ENCODE measurements at regions not wholly inside any gene's neighbourhood (a gene's known extent, or its start where the extent isn't known, plus 50 kb on each side); places are given as distances from the start of the nearest gene placed in this dataset.

DNA sequence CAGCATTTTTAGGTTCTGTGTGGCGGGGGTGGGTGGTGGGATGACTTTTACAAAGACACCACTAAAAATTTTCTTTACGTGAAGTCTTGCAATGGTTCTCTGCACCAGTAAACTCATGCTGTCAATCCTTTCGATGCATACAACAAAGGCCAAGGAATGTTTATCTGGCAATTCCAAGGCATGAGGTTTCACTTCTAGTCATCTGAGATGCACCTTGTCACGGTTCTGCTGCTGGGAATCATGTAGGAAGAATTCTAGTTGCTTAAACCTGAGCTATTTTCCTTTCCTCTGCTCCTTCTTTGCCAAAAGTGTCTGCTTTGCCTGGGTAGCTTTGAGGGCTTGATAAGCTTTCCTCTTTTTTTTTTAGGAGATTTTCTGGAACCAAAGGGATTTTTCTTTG lies 1204.5 kb upstream of the SEMA6A start:
- H3K9me3 Mint-ChIP-seq, result peaks cover 3% of the 10 kb centered on the region
- no peak overlapping the region for H3K27ac Mint-ChIP-seq
- ATAC-seq (ENCODE audit: low read depth), result no peak
- TF ChIP-seq, protein P1, sequence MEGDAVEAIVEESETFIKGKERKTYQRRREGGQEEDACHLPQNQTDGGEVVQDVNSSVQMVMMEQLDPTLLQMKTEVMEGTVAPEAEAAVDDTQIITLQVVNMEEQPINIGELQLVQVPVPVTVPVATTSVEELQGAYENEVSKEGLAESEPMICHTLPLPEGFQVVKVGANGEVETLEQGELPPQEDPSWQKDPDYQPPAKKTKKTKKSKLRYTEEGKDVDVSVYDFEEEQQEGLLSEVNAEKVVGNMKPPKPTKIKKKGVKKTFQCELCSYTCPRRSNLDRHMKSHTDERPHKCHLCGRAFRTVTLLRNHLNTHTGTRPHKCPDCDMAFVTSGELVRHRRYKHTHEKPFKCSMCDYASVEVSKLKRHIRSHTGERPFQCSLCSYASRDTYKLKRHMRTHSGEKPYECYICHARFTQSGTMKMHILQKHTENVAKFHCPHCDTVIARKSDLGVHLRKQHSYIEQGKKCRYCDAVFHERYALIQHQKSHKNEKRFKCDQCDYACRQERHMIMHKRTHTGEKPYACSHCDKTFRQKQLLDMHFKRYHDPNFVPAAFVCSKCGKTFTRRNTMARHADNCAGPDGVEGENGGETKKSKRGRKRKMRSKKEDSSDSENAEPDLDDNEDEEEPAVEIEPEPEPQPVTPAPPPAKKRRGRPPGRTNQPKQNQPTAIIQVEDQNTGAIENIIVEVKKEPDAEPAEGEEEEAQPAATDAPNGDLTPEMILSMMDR (IDR thresholded peaks at IDR 0.05), result no peak
- H3K36me3 Mint-ChIP-seq (ENCODE audit: low read depth), result no peaks in the 10 kb centered on the region
- no peaks in the 10 kb centered on the region for H3K4me1 Mint-ChIP-seq
- no peak overlapping the region for H3K4me3 Mint-ChIP-seq
- ChIA-PET CTCF (no interaction called here), POLR2A (no interaction called here)
- no peak for DNase-seq
- intact Hi-C loops (cut with micrococcal nuclease), result no loop called here
- H3K27me3 Mint-ChIP-seq, result no peaks in the 10 kb centered on the region

DNA sequence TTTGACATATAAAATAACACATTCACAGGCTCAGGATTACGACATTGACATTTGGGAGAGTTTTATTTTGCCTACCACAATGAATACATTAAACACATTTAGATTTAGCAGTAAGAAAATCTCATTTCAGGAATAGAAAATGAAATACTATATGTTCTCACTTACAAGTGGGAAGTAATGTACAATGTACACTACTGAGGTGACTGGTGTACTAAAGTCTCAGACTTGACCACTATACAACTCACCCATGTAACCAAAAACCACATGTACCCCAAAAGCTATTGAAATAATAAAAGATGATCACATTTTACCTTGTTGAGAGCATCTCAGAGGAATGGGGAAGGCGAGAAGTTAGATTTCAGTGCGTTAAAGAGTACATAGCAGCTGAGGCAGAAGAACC lies 1202.4 kb upstream of the SEMA6A start:
- Mint-ChIP-seq H3K27me3 (no peaks in the 10 kb centered on the region), H3K27ac (no peak overlapping the region), H3K4me3 (no peak overlapping the region), H3K4me1 (no peaks in the 10 kb centered on the region), H3K36me3 (ENCODE audit: low read depth) (no peaks in the 10 kb centered on the region), H3K9me3 (peaks cover 5% of the 10 kb centered on the region)
- intact Hi-C loops (cut with micrococcal nuclease), result no loop called here
- ChIA-PET CTCF (no interaction called here), POLR2A (no interaction called here)
- TF ChIP-seq, protein P1 (IDR thresholded peaks at IDR 0.05), result no peak
- ATAC-seq (ENCODE audit: low read depth) (no peak), DNase-seq (no peak)

DNA sequence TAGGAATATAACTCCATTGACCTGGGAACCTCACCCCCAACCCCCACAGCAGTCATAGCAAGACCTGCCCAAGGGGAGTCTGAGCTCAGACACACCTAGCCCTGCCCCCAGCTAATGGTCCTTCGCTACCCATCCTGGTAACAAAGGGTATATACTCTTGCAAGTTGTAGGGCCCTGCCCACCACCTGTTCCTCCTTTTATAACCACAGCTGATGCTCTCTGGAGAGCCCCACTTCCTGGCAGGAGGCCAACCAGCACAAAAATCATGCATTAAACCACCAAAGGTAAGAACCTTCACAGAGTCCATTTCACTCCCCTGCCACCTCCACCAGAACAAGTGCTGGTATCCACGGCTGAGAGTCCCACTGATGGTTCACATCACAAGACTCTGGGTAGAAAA lies 1195.3 kb upstream of the SEMA6A start:
- no peak for ATAC-seq (ENCODE audit: low read depth)
- Mint-ChIP-seq H3K36me3 (ENCODE audit: low read depth) (no peaks in the 10 kb centered on the region), H3K27ac (no peak overlapping the region), H3K9me3 (peaks cover 6% of the 10 kb centered on the region), H3K4me1 (no peaks in the 10 kb centered on the region), H3K4me3 (no peak overlapping the region), H3K27me3 (no peaks in the 10 kb centered on the region)
- ChIA-PET CTCF (no interaction called here), POLR2A (no interaction called here)
- intact Hi-C loops (cut with micrococcal nuclease), result no loop called here
- TF ChIP-seq, protein P1 (IDR thresholded peaks at IDR 0.05), result no peak
- DNase-seq, result no peak

DNA sequence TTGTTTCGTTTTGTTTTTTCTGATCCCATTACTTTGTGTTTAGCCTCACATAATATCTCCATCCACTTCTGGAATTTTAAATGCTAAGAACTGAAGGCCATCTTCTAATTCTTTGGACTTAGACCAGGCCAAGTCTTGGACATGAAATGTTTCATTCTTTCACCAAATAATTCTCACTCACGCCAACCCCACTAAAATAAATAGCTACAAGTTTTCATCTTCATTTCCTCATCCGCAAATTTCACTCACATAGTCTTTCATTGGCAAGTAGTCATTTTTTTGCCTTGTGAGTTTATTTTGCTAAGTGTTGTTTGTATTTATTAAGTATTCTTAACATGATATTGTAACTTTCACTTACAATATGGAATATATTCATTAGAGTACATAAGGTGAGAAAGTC lies 1188.6 kb upstream of the SEMA6A start:
- no peaks in the 10 kb centered on the region for H3K4me1 Mint-ChIP-seq
- intact Hi-C loops (cut with micrococcal nuclease), result no loop called here
- POLR2A ChIA-PET, result no interaction called here

DNA sequence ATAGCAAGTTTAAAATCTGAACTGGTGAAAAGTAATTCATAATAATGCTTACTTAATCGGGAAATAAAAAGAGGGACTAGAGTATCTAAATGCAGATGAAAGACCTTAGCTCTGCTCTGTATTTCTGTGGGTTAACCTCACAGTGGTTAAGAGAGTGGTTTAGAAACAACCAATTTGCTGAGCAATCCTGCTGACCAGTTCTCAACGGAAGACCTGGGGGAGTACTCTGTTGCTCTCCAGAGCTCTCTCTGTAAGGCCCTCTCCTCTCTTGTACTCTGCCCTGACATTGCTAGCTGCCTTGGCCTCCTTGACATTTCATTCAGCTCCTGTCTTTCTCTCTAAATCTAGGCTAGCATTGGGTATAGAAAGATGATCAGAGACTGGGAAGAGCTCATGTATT lies 1186.6 kb upstream of the SEMA6A start:
- Mint-ChIP-seq H3K4me1 (no peaks in the 10 kb centered on the region), H3K27me3 (no peaks in the 10 kb centered on the region), H3K36me3 (ENCODE audit: low read depth) (no peaks in the 10 kb centered on the region), H3K9me3 (no peaks in the 10 kb centered on the region), H3K4me3 (no peak overlapping the region), H3K27ac (no peak overlapping the region)
- TF ChIP-seq, protein P1 (IDR thresholded peaks at IDR 0.05), result no peak
- ATAC-seq (ENCODE audit: low read depth) (no peak), DNase-seq (no peak)
- intact Hi-C loops (cut with micrococcal nuclease), result no loop called here
- ChIA-PET POLR2A (no interaction called here), CTCF (no interaction called here)

More for the DNA sequence above, 1188.6 kb upstream of the SEMA6A start:
- CTCF ChIA-PET, result no interaction called here
- Mint-ChIP-seq H3K4me3 (no peak overlapping the region), H3K27ac (no peak overlapping the region), H3K9me3 (no peaks in the 10 kb centered on the region), H3K36me3 (ENCODE audit: low read depth) (no peaks in the 10 kb centered on the region), H3K27me3 (no peaks in the 10 kb centered on the region)
- DNase-seq (no peak), ATAC-seq (ENCODE audit: low read depth) (no peak)
- TF ChIP-seq, protein P1 (IDR thresholded peaks at IDR 0.05), result no peak

All from activated B cell treated with CpG ODN at 0.5 μM for 24 hours (primary cell).